ENCODE measurements at regions not wholly inside any gene's neighbourhood (a gene's known extent, or its start where the extent isn't known, plus 50 kb on each side); places are given as distances from the start of the nearest gene placed in this dataset.
"Not testable (repeated sequence)": the region's sequence is repeated elsewhere in the genome, so short reads cannot be mapped to it uniquely, and the experiment has no call there.

DNA sequence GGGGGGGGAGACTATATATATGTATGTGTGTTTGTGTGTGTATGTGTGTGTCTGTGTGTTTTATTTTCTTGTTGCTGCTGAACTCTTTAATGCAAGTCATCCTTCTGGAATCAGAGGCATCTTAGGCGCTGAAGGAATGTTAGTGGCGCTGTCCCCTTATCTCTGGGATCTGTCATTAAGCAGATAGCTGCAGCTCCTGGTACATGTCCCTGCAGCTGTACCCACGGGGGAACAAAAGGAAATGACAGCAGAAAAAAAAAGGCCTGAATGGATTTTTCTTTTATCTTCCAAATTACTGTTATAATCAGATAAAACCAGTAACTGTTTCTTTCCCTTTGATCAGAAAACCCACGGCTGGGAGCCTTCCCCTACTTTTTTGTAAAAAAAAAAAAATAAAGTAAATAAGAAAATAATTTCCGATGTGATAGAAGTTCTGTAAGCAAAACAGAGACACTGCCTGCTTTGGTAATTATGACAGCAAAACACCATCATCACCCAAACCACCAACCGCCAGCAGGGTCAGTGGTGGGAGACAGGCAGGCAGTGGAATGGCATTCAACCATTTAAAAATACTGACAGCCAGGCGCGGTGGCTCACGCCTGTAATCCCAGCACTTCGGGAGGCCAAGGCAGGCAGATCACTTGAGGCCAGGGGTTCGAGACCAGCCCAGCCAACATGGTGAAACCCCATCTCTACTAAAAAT lies 411.3 kb upstream of the ZNF722 start:
- DNase-seq (ENCODE audit: low spot score) = not testable (repeated sequence)

DNA sequence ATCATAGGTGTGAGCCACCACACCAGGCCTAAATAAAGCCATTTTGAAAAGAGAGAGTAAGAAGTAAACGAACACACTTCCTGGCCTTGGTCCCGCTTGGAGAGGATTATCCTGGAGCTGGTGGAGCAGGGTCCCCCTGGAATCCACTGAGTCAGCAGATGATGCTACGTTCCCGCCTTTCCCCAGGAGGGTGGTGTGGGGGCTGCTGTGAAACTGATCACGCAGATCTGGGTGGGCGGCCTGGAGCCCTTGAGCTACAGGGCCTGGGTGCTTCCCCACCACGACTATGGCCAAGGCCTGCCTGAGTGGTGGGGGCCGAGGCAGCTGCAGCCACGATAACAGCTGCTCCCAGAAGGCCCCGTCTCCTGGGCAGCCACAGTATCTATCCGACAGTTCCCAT lies 407.4 kb upstream of the ZNF722 start:
- DNase-seq (ENCODE audit: low spot score) = not testable (repeated sequence)

DNA sequence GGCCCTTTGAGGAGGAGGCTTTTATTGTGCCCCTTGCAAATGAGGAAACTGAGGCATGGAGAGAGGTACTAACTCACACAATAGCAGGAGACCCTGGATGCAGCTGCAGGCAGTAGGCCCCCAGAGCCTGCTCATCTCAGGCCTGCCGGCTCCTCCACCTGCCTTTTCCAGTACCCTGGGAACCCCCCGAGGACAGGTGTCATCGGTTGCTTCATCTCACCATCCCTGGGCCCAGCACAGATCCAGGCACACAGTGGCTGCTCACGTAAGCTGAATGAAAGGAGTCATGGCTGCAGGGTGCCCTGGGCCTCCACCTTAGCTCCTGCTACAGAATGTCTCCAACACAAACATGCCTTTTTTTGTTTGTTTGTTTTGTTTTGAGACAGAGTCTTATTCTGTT lies 394.8 kb upstream of the ZNF722 start:
- not testable (repeated sequence) for DNase-seq (ENCODE audit: low spot score)

DNA sequence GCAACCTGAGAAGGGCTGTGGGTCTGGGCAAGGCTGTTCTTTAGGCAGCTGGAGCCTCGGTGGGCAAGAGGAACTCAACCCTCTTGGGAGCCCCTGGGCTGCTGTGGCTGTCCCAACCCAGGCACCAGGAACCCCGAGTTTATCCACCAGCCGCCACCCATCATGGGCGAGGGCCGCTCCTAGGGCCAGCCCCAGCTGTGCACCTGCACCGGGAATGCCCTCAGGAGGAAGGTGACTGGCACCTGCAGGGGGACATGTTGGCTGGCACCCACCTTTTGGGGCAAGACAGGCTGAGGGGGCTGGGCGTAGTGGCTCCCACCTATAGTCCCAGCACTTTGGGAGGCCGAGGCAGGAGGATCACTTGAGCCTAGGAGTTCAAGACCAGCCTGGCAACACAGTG lies 393.8 kb upstream of the ZNF722 start:
- DNase-seq (ENCODE audit: low spot score) = not testable (repeated sequence)

DNA sequence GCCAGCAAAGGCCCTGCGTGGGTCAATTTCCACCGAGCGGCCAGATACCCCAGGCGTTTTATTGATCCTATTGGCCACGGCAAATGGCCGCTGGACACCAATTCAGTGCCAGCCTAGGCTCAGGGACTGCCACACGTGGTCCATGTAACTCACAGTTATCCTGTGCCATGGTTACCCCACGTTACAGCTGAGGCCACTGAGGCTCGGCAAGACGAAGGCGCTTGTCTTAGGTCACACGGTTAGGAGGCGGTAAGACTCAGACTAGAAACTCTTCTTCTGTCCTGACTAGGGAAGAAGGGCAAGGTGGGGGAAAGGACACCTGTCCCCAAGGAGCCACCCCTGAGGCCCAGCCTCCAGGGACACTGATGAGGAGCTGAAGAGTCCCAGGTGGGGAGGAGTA lies 381.1 kb upstream of the ZNF722 start:
- DNase-seq (ENCODE audit: low spot score) = not testable (repeated sequence)

DNA sequence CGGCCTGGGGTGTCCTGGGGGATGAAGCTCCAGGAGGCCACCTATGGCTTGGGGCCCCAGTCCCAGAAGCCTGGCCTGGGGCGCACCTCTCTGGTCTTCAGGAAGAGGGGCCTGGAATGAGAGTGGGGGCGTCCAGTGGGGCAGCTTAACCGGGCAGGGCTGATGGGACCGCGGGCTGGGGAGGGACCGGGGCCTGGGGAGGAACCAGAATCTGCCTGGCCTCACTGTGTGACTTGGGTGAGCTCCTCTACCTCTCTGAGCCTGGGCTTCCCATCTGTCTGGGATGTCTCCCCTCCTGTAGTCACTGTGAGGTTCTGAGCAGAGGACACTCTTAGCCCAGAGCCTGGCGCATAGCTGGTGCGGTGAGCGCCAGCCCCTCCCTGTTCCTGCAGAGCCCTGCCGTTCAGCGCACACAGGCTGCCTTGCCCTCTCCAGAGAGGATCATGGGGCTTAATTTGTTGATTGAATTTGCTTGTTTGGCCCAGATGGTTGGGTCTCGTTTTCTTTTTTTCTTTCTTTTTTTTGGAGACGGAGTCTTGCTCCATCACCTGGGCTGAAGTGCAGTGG lies 378.4 kb upstream of the ZNF722 start:
- not testable (repeated sequence) for DNase-seq (ENCODE audit: low spot score)

DNA sequence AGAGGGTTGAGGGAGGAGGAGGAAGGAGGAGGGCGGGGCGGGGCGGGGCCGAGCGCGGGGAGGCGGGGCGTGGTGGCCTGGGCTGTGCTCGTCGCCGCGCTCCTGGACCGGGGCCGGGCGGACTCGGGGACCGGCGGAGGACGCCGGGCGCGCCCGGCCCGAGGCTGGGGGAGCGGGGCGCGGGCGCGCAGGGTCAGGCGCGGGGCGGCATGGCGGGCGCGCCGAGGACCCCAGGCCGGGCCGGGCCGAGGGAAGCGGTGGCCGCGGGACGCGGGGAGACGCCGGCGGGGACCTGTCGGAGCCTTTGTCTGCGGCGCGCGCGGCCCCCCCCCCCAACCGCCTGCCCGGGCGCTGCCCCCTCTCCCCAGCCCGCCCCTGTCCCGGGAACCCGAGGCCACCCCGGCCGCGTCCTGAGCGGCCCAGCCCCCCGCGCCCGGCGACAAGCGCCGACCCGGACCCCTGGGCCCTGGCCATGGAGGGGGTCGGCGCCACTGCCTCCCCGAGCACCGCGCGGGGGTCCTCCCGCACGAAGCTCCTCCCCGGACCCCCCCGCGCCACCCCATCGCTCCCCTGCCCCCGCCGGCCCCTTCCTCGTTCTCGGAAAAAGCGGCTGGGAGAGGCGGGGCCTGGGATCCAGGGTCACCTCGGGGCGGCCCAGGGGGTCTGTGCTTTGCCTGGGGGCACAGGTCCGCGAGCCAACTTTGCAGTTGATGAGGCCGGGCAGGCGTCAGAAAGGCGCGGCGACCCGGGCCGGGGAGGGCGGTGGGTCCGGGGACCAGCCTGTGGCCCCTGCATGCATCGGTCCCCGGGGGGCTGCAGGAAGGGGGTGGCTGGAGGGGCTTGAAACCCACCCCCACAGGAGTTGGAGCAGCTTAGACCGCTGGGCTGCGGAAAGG lies 370.8 kb upstream of the ZNF722 start:
- not testable (repeated sequence) for DNase-seq (ENCODE audit: low spot score)

DNA sequence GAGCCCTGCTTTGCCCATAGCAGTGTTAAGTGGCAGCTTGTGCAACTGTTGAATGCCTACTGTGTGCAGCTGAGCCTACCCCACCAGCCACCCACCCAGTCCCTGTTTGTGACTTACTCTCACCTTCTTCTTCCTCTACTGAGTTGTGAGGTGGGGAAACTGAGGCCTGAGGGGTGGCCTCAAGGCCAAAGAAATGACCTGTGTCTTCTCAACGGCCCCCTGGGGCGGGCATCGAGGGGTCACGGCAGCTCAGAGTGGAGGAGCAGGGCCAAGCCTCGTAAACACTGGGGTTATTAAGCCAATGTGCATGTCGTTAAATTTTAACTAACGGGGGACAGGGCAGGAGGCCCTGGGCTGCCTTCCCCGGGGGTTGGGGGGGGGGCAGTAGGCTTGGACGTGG lies 369.6 kb upstream of the ZNF722 start:
- DNase-seq (ENCODE audit: low spot score) = not testable (repeated sequence)

DNA sequence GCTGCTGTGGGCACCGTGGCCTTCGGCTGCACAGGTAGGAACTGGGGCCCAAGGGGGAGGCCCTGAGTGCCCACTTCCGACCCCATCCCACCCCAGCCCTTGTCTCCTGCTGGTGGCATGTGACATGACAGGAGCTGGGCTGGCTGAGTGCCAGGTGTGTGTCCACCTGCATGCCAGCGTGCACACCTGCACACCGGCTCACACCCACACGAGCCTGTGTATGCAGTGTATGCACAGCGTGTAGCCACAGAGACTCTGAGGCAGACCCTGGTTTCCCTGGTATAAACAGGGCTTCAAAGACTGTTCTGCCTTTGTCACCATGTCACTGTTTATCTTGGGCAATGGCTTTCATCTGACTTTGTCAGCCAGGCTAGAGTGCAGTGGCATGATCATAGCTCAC lies 362.1 kb upstream of the ZNF722 start:
- not testable (repeated sequence) for DNase-seq (ENCODE audit: low spot score)

DNA sequence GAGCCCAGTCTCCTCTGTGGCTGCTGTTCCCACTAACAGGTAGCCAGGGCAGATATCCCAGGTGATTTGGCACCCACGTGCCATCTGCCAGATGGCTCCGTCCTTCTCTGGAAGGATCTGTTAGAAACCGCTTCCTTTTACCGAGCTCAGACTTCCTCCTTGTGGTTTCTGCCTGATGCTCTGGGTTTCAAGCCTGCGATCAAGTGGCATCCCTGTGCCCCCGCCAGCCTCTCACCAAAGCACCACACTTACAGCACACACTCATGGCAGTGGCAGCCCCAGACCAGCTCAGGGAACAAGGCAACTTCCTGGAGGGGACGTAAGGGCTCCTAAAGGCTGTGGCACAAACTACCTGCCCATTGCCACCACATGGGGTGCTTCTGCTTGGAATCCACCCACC lies 333.1 kb upstream of the ZNF722 start:
- not testable (repeated sequence) for DNase-seq (ENCODE audit: low spot score)

DNA sequence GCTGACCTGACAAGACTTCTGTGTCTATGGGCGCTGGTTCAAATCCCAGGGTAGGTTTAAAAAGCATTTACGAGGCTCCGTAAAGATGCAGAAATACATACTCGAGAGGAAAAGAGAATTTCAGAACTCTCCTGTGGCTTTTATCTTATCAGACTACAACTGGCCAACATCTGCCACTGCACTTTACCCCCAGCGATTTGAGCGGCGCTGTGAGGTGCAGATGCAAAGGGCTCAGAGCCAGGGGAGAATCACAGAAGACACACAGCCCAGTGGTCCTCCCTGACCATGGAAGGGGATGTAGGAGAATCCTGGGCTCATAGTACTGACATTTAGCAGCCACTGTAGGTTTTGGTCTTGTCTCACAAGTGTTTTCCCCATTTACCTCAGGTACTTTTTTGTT lies 307.2 kb upstream of the ZNF722 start:
- not testable (repeated sequence) for DNase-seq (ENCODE audit: low spot score)

DNA sequence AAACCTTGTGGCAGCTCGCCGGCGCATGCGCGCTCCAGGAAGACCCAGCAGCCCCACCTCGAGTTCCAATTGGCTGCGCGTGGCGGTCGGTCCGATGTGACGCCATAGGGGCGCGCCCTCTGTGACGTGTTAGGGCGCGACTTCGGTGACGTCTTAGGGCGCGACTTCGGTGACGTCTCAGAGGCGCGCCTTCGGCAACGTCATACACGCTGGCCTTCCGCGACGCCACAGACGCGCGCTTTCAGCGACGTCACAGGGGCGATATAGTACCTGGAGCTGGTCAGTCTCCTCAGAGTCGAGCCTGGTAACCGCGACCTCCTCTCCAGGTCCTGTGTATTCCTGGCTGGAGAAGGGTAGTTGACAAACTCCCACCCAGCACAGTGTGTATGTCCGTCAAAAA lies 304.4 kb upstream of the ZNF722 start:
- DNase-seq (ENCODE audit: low spot score) = not testable (repeated sequence)

Data from AG08396 (cell line).